ENCODE measurements at regions not wholly inside any gene's neighbourhood (a gene's known extent, or its start where the extent isn't known, plus 50 kb on each side); places are given as distances from the start of the nearest gene placed in this dataset.

GRCh38 chr12:75596406-75596805, 85.0 kb upstream of the KRR1 start (continued):
- TF ChIP-seq, protein P1, sequence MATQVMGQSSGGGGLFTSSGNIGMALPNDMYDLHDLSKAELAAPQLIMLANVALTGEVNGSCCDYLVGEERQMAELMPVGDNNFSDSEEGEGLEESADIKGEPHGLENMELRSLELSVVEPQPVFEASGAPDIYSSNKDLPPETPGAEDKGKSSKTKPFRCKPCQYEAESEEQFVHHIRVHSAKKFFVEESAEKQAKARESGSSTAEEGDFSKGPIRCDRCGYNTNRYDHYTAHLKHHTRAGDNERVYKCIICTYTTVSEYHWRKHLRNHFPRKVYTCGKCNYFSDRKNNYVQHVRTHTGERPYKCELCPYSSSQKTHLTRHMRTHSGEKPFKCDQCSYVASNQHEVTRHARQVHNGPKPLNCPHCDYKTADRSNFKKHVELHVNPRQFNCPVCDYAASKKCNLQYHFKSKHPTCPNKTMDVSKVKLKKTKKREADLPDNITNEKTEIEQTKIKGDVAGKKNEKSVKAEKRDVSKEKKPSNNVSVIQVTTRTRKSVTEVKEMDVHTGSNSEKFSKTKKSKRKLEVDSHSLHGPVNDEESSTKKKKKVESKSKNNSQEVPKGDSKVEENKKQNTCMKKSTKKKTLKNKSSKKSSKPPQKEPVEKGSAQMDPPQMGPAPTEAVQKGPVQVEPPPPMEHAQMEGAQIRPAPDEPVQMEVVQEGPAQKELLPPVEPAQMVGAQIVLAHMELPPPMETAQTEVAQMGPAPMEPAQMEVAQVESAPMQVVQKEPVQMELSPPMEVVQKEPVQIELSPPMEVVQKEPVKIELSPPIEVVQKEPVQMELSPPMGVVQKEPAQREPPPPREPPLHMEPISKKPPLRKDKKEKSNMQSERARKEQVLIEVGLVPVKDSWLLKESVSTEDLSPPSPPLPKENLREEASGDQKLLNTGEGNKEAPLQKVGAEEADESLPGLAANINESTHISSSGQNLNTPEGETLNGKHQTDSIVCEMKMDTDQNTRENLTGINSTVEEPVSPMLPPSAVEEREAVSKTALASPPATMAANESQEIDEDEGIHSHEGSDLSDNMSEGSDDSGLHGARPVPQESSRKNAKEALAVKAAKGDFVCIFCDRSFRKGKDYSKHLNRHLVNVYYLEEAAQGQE (IDR thresholded peaks at IDR 0.05; ENCODE audit: unreplicated experiment): no peak
- TF ChIP-seq EZH2phosphoT487 (IDR thresholded peaks at IDR 0.05; ENCODE audit: unreplicated experiment) (no peak), ZNF331 (CRISPR knock-in tag; IDR thresholded peaks at IDR 0.05; ENCODE audit: low read depth) (no peak), EZH2 (IDR thresholded peaks at IDR 0.05; ENCODE audit: low read depth, unreplicated experiment) (no peak), NANOG (IDR thresholded peaks at IDR 0.05; ENCODE audit: borderline replicate concordance) (no peak), POLR2AphosphoS5 (IDR thresholded peaks at IDR 0.05; ENCODE audit: low read depth) (no peak), ZNF114 (CRISPR knock-in tag; IDR thresholded peaks at IDR 0.05) (no peak)
- TF ChIP-seq, protein P2, sequence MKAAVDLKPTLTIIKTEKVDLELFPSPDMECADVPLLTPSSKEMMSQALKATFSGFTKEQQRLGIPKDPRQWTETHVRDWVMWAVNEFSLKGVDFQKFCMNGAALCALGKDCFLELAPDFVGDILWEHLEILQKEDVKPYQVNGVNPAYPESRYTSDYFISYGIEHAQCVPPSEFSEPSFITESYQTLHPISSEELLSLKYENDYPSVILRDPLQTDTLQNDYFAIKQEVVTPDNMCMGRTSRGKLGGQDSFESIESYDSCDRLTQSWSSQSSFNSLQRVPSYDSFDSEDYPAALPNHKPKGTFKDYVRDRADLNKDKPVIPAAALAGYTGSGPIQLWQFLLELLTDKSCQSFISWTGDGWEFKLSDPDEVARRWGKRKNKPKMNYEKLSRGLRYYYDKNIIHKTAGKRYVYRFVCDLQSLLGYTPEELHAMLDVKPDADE (IDR thresholded peaks at IDR 0.05): no peak
- TF ChIP-seq, protein P3, sequence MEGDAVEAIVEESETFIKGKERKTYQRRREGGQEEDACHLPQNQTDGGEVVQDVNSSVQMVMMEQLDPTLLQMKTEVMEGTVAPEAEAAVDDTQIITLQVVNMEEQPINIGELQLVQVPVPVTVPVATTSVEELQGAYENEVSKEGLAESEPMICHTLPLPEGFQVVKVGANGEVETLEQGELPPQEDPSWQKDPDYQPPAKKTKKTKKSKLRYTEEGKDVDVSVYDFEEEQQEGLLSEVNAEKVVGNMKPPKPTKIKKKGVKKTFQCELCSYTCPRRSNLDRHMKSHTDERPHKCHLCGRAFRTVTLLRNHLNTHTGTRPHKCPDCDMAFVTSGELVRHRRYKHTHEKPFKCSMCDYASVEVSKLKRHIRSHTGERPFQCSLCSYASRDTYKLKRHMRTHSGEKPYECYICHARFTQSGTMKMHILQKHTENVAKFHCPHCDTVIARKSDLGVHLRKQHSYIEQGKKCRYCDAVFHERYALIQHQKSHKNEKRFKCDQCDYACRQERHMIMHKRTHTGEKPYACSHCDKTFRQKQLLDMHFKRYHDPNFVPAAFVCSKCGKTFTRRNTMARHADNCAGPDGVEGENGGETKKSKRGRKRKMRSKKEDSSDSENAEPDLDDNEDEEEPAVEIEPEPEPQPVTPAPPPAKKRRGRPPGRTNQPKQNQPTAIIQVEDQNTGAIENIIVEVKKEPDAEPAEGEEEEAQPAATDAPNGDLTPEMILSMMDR (conservative IDR thresholded peaks at IDR 0.05; ENCODE audit: low read depth in 2 of 2): no peak

- H3K9me3 Mint-ChIP-seq: no peaks in the 10 kb centered on the region
- H3K36me3 Mint-ChIP-seq (ENCODE audit: low read depth): no peaks in the 10 kb centered on the region
- H3K36me3 ChIP-seq (ENCODE audit: insufficient read depth): no peaks in the 10 kb centered on the region
- DNase-seq (ENCODE audit: low spot score): no peak
- H3K27me3 Mint-ChIP-seq (ENCODE audit: insufficient read depth, low read depth, poor library complexity): no peaks in the 10 kb centered on the region
- no peak overlapping the region for H3K4me2 ChIP-seq
- H3K27me3 ChIP-seq (ENCODE audit: insufficient read depth): no peaks in the 10 kb centered on the region
- no peak overlapping the region for H3K27ac ChIP-seq (ENCODE audit: low read depth)
- H3K4me3 Mint-ChIP-seq: no peak overlapping the region
- H3K4me3 ChIP-seq: no peak overlapping the region
- peaks cover 7% of the 10 kb centered on the region; the same call in 1 of the 2 replicates for H3K9me2 ChIP-seq (ENCODE audit: insufficient read depth)
- no peak for ATAC-seq
- H3F3A ChIP-seq (replicated peaks; ENCODE audit: low read depth): no peaks in the 10 kb centered on the region
- H3K4me1 Mint-ChIP-seq: peaks cover 3% of the 10 kb centered on the region; the same call in 2 of the 3 replicates
- H3K4me1 ChIP-seq (ENCODE audit: insufficient read depth): no peaks in the 10 kb centered on the region; the same call in 1 of the 2 replicates
- no peaks in the 10 kb centered on the region for H4K20me1 ChIP-seq (replicated peaks; ENCODE audit: insufficient read depth)
- H2AFZ ChIP-seq: 0 out of 2 replicates have a peak overlapping the region, but pooled peaks have one; percentile 20
- H3K79me2 ChIP-seq (replicated peaks; ENCODE audit: insufficient read depth): no peaks in the 10 kb centered on the region
- TF ChIP-seq NANOG (IDR thresholded peaks at IDR 0.05; ENCODE audit: borderline replicate concordance): no peak
- TF ChIP-seq ZNF114 (CRISPR knock-in tag; IDR thresholded peaks at IDR 0.05): no peak
- TF ChIP-seq STAT1 (IDR thresholded peaks at IDR 0.05; ENCODE audit: unreplicated experiment): no peak
- no peak for TF ChIP-seq POLR2AphosphoS5 (IDR thresholded peaks at IDR 0.05; ENCODE audit: low read depth)
- TF ChIP-seq CREB1 (CRISPR knock-in tag; IDR thresholded peaks at IDR 0.05; ENCODE audit: low read depth): no peak
- no peak for TF ChIP-seq EZH2phosphoT487 (IDR thresholded peaks at IDR 0.05; ENCODE audit: unreplicated experiment)
- TF ChIP-seq, protein P2 (IDR thresholded peaks at IDR 0.05): no peak
- no peak overlapping the region for H3K27ac Mint-ChIP-seq
Measured at GRCh38 chr12:75592638-75593335, 81.4 kb upstream of the KRR1 start.

Measured in GM23338 (cell line).